HEK293 (cell line): ENCODE measurements at regions not wholly inside any gene's neighbourhood (a gene's known extent, or its start where the extent isn't known, plus 50 kb on each side); places are given as distances from the start of the nearest gene placed in this dataset.

Experiments used
- ZNF23 ChIP-seq: fragments of 450-650 bp; formaldehyde crosslinking; IDR thresholded peaks from 2 replicates; pipeline ENCODE4 v1.5.1; 2016; ENCODE audit warnings: missing biosample characterization, missing genetic modification characterization, borderline replicate concordance
- TF ChIP-seq, protein P1 (sequence below): fragments of 450-650 bp; formaldehyde crosslinking; IDR thresholded peaks from 2 replicates; pipeline ENCODE4 v1.5.1; 2016; ENCODE audit warnings: missing biosample characterization, missing genetic modification characterization

DNA sequence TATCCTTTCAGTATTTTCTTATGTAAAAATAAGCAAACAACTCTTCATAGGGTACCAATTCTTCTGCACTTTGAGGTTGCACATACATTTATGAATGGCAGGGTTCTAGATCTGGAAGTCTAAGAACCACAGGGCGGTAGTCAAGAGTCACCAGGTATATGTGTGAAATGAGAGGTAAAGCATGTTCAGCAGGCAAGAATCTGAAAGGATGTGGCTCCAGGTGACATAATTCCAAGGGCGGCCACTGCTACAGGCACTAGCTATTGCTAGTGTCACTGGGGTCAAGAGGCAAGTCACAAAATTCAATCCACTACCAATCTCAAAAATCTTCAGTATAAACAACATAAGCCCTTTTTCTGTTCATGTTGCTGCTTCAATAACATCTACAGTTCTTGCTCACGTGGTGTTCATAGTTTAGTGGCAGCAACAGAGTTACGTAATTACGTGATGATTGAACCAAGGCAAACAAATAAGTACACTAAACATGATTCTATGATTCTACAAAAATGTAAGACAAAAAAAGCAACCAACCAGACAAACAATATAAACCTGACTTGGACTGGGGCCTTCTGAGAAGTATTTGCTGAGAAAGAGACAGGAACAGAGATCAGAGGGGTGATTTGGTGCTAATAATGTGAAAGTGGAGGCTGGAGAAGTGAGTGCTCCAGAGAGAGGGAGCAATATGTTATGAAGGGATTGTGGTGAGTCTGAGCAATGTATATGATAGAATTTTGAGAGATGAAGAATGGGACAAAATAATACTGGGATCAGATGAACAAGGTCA, 101.7 kb downstream of the NAA11 start:
- TF ChIP-seq ZNF23 (tag by site-specific recombination), result no peak
- TF ChIP-seq, protein P1, sequence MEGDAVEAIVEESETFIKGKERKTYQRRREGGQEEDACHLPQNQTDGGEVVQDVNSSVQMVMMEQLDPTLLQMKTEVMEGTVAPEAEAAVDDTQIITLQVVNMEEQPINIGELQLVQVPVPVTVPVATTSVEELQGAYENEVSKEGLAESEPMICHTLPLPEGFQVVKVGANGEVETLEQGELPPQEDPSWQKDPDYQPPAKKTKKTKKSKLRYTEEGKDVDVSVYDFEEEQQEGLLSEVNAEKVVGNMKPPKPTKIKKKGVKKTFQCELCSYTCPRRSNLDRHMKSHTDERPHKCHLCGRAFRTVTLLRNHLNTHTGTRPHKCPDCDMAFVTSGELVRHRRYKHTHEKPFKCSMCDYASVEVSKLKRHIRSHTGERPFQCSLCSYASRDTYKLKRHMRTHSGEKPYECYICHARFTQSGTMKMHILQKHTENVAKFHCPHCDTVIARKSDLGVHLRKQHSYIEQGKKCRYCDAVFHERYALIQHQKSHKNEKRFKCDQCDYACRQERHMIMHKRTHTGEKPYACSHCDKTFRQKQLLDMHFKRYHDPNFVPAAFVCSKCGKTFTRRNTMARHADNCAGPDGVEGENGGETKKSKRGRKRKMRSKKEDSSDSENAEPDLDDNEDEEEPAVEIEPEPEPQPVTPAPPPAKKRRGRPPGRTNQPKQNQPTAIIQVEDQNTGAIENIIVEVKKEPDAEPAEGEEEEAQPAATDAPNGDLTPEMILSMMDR (tag by site-specific recombination), result no peak
